Panc1 (cell line): ENCODE measurements at regions not wholly inside any gene's neighbourhood (a gene's known extent, or its start where the extent isn't known, plus 50 kb on each side); places are given as distances from the start of the nearest gene placed in this dataset.

Source experiments
- ATAC-seq: fragments of 200-7000 bp; cut with Tn5 transposase; 2 replicates; pipeline ENCODE4 v1.9.1; 2020; ENCODE audit warnings: mild to moderate bottlenecking, moderate library complexity
- BruUV-seq: library from RNA; stranded (reverse); fragments of 400-500 nt; replicated peaks from 2 replicates; lab custom pipeline; 2021; lab: Mats Ljungman, UMichigan
- CTCF ChIA-PET: fragments of 300-600 bp; sonication (Branson Sonifier 250); formaldehyde crosslinking; loops from one replicate; lab custom pipeline; 2022; ENCODE audit warnings: antibody characterized with exemption; lab: Charles Lee
- POLR2A ChIA-PET: fragments of 300-600 bp; sonication (Branson Sonifier 250); formaldehyde crosslinking; loops from one replicate; lab custom pipeline; 2022; ENCODE audit warnings: antibody characterized with exemption; lab: Charles Lee
- DNase-seq: peaks from one replicate; pipeline ENCODE4 v3.0.0-alpha.2; 2010; ENCODE audit warnings: low read depth, low spot score
- H3K27ac ChIP-seq: 2 replicates; pipeline ENCODE4 v1.5.1; 2011; ENCODE audit warnings: mild to moderate bottlenecking, low read length, inconsistent platforms
- H3K27me3 ChIP-seq: fragments of 200-500 bp; sonication (Bioruptor generic); 2 replicates; pipeline ENCODE4 v1.6.0; 2014; ENCODE audit warnings: low read length, inconsistent platforms; ENCODE audit not compliant: control insufficient read depth, insufficient read depth
- H3K36me3 ChIP-seq: fragments of 200-500 bp; sonication (Bioruptor generic); 2 replicates; pipeline ENCODE4 v1.5.1; 2014; ENCODE audit warnings: inconsistent platforms, mild to moderate bottlenecking, low read length, moderate library complexity; ENCODE audit not compliant: control insufficient read depth, insufficient read depth
- H3K4me1 ChIP-seq: 2 replicates; pipeline ENCODE4 v1.5.1; 2011; ENCODE audit warnings: inconsistent platforms, mild to moderate bottlenecking, low read length, moderate library complexity; ENCODE audit not compliant: control insufficient read depth, insufficient read depth
- H3K4me3 ChIP-seq, 2 experiments: 2 replicates each; pipeline ENCODE4 v1.5.1; 2011 to 2012; ENCODE audit warnings: low read depth in 2 of 2, low read length in 2 of 2, mild to moderate bottlenecking in 2 of 2, inconsistent platforms in 1 of 2, moderate library complexity in 1 of 2
- H3K9me3 ChIP-seq: fragments of 200-500 bp; sonication (Bioruptor generic); 2 replicates; pipeline ENCODE4 v1.5.1; 2014; ENCODE audit warnings: low read depth, mild to moderate bottlenecking, inconsistent platforms, low read length, moderate library complexity; ENCODE audit not compliant: control insufficient read depth, insufficient read depth
- POLR2AphosphoS5 ChIP-seq: IDR thresholded peaks from 2 replicates; pipeline ENCODE4 v1.6.1; 2012; ENCODE audit warnings: mild to moderate bottlenecking, low read depth, low read length, moderate library complexity
- SIN3A ChIP-seq: IDR thresholded peaks from 2 replicates; pipeline ENCODE4 v1.6.1; 2012; ENCODE audit warnings: low read depth, mild to moderate bottlenecking, low read length, moderate library complexity, borderline replicate concordance; ENCODE audit not compliant: insufficient read depth
- TCF7L2 ChIP-seq: IDR thresholded peaks from 2 replicates; pipeline ENCODE4 v1.6.1; 2011; ENCODE audit warnings: mild to moderate bottlenecking, low read depth, low read length, inconsistent platforms
- in situ Hi-C: cut with HindIII; loops from 2 replicates; pipeline ENCODE4 v1.10.0; 2016; ENCODE audit warnings: low sequenced_read_pairs, low pct_unique_long_range_greater_than_20kb
- intact Hi-C: fragments of 100-400 bp; cut with micrococcal nuclease; formaldehyde crosslinking; loops from one replicate; pipeline ENCODE4 v1.10.0; 2022; ENCODE audit not compliant: unreplicated experiment
- TF ChIP-seq, protein P1 (sequence below): fragments of 450-650 bp; IDR thresholded peaks from 2 replicates; pipeline ENCODE4 v1.5.1; 2017; ENCODE audit warnings: mild to moderate bottlenecking
- TF ChIP-seq, protein P2 (sequence below), 2 experiments: IDR thresholded peaks; 2 replicates each; pipeline ENCODE4 v1.6.1; 2011 to 2012; ENCODE audit warnings: low read depth in 2 of 2, control low read depth in 1 of 2, low read length in 1 of 2, mild to moderate bottlenecking in 1 of 2, moderate library complexity in 1 of 2; ENCODE audit not compliant: insufficient read depth in 1 of 2

DNA sequence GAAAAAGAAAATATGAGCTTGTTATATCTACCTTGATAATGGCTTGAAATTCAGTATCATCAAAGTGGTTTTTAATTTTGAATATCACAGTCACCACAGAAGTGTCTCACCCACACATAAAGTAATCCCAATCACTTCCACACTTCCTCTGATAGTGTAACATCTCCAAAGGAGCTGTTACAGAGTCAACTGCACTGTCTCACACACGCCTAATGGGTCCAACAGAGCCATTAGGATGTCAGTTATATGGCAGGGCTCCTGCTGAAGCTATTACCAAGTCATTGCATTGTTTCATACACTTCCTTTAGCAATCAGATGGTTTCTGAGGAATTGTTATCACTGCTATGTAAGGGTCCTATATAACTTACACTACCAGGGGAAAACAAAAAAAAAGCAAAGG lies 432.1 kb upstream of the TEX13C start:
- no peak overlapping the region for H3K4me3 ChIP-seq
- ChIA-PET CTCF (no interaction called here), POLR2A (no interaction called here)
- H3K9me3 ChIP-seq = no peaks in the 10 kb centered on the region
- DNase-seq = no peak
- ATAC-seq = no peak
- TF ChIP-seq, protein P1, sequence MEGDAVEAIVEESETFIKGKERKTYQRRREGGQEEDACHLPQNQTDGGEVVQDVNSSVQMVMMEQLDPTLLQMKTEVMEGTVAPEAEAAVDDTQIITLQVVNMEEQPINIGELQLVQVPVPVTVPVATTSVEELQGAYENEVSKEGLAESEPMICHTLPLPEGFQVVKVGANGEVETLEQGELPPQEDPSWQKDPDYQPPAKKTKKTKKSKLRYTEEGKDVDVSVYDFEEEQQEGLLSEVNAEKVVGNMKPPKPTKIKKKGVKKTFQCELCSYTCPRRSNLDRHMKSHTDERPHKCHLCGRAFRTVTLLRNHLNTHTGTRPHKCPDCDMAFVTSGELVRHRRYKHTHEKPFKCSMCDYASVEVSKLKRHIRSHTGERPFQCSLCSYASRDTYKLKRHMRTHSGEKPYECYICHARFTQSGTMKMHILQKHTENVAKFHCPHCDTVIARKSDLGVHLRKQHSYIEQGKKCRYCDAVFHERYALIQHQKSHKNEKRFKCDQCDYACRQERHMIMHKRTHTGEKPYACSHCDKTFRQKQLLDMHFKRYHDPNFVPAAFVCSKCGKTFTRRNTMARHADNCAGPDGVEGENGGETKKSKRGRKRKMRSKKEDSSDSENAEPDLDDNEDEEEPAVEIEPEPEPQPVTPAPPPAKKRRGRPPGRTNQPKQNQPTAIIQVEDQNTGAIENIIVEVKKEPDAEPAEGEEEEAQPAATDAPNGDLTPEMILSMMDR = no peak
- in situ Hi-C loops (no loop called here), intact Hi-C loops (no loop called here)
- no TSS peak for BruUV-seq
- H3K36me3 ChIP-seq = no peaks in the 10 kb centered on the region
- H3K27me3 ChIP-seq = no peaks in the 10 kb centered on the region
- H3K4me1 ChIP-seq = no peaks in the 10 kb centered on the region
- no peak overlapping the region for H3K27ac ChIP-seq

GRCh38 chrX:124895947-124896346 lies 423.7 kb upstream of the TEX13C start:
- in situ Hi-C loops (no loop called here), intact Hi-C loops (no loop called here)
- no peak for ATAC-seq
- Histone ChIP-seq H3K9me3 (no peaks in the 10 kb centered on the region), H3K27ac (no peak overlapping the region), H3K36me3 (no peaks in the 10 kb centered on the region), H3K4me1 (no peaks in the 10 kb centered on the region), H3K27me3 (no peaks in the 10 kb centered on the region), H3K4me3 (no peak overlapping the region)
- TF ChIP-seq, protein P2, sequence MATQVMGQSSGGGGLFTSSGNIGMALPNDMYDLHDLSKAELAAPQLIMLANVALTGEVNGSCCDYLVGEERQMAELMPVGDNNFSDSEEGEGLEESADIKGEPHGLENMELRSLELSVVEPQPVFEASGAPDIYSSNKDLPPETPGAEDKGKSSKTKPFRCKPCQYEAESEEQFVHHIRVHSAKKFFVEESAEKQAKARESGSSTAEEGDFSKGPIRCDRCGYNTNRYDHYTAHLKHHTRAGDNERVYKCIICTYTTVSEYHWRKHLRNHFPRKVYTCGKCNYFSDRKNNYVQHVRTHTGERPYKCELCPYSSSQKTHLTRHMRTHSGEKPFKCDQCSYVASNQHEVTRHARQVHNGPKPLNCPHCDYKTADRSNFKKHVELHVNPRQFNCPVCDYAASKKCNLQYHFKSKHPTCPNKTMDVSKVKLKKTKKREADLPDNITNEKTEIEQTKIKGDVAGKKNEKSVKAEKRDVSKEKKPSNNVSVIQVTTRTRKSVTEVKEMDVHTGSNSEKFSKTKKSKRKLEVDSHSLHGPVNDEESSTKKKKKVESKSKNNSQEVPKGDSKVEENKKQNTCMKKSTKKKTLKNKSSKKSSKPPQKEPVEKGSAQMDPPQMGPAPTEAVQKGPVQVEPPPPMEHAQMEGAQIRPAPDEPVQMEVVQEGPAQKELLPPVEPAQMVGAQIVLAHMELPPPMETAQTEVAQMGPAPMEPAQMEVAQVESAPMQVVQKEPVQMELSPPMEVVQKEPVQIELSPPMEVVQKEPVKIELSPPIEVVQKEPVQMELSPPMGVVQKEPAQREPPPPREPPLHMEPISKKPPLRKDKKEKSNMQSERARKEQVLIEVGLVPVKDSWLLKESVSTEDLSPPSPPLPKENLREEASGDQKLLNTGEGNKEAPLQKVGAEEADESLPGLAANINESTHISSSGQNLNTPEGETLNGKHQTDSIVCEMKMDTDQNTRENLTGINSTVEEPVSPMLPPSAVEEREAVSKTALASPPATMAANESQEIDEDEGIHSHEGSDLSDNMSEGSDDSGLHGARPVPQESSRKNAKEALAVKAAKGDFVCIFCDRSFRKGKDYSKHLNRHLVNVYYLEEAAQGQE (IDR thresholded peaks at IDR 0.05; ENCODE audit: insufficient read depth in 1 of 2, low read depth in 2 of 2, low read length in 1 of 2) = no peak
- TF ChIP-seq TCF7L2 (no peak), SIN3A (no peak), POLR2AphosphoS5 (no peak)
- TF ChIP-seq, protein P1 = no peak
- no TSS peak for BruUV-seq
- ChIA-PET CTCF (no interaction called here), POLR2A (no interaction called here)
- DNase-seq = no peak

GRCh38 chrX:124902953-124903352 lies 416.7 kb upstream of the TEX13C start:
- ATAC-seq (no peak), DNase-seq (no peak)
- in situ Hi-C loops = no loop called here
- Histone ChIP-seq H3K27ac (no peak overlapping the region), H3K4me1 (no peaks in the 10 kb centered on the region), H3K9me3 (no peaks in the 10 kb centered on the region), H3K4me3 (no peak overlapping the region), H3K36me3 (no peaks in the 10 kb centered on the region), H3K27me3 (no peaks in the 10 kb centered on the region)
- BruUV-seq = no TSS peak
- TF ChIP-seq, protein P1 = no peak
- no peak for TF ChIP-seq SIN3A
- POLR2A ChIA-PET = no interaction called here
- intact Hi-C loops = no loop called here
- CTCF ChIA-PET = no interaction called here
